Heart right ventricle (tissue), 16 donors: ENCODE measurements at regions not wholly inside any gene's neighbourhood (a gene's known extent, or its start where the extent isn't known, plus 50 kb on each side); places are given as distances from the start of the nearest gene placed in this dataset.

Experiments
- ATAC-seq, 8 donors: fragments of 200-7000 bp; cut with Tn5 transposase; one replicate each; pipeline ENCODE4 v1.9.1; 2020; ENCODE audit warnings: mild to moderate bottlenecking in 8 of 8, moderate library complexity in 8 of 8, moderate number of reproducible peaks in 1 of 8
- DNase-seq, 2 donors: peaks; one replicate each; pipeline ENCODE4 v3.0.0-alpha.2; 2020
- H3K27ac ChIP-seq, 10 donors: fragments of 200-600 bp; sonication (generic) in 2 of 10; one replicate each; pipeline versions ENCODE4 v1.5.0 to v1.8.0; 2020 to 2022; ENCODE audit warnings: mild to moderate bottlenecking in 3 of 10
- H3K27me3 ChIP-seq, 7 donors: fragments of 200-600 bp; one replicate each; pipeline ENCODE4 v1.8.0; 2021 to 2022; ENCODE audit warnings: mild to moderate bottlenecking in 2 of 7
- H3K36me3 ChIP-seq, 9 donors: fragments of 200-600 bp; sonication (generic) in 1 of 9; one replicate each; pipeline versions ENCODE4 v1.5.0 to v1.8.0; 2020 to 2022; ENCODE audit warnings: mild to moderate bottlenecking in 2 of 9
- H3K4me1 ChIP-seq, 9 donors: fragments of 200-600 bp; sonication (generic) in 1 of 9; one replicate each; pipeline versions ENCODE4 v1.5.0 to v1.8.0; 2020 to 2022; ENCODE audit warnings: mild to moderate bottlenecking in 4 of 9
- H3K4me3 ChIP-seq, 10 donors: fragments of 200-600 bp; sonication (generic) in 2 of 10; one replicate each; pipeline versions ENCODE4 v1.5.0 to v1.8.0; 2020 to 2022; ENCODE audit warnings: mild to moderate bottlenecking in 7 of 10, moderate library complexity in 2 of 10
- H3K9me3 ChIP-seq, 11 donors: fragments of 200-600 bp in 10 of 11; sonication (generic) in 2 of 11; one replicate each; pipeline versions ENCODE4 v1.5.0 to v1.8.0; 2013 to 2022; ENCODE audit warnings: mild to moderate bottlenecking in 2 of 11, control low read depth in 1 of 11, moderate library complexity in 1 of 11
- CTCF ChIP-seq, 9 donors: fragments of 200-600 bp; sonication (generic) in 2 of 9; IDR thresholded peaks; one replicate each; pipeline versions ENCODE4 v1.5.0 to v1.8.0; 2021 to 2022; ENCODE audit warnings: antibody characterized with exemption in 9 of 9, mild to moderate bottlenecking in 5 of 9, moderate library complexity in 1 of 9
- WGBS, 2 donors: extraction: QIAGEN DNeasy Blood & Tissue Kit; methylation state at CpG; one replicate each; pipeline ENCODE4 v1.1.7; 2013; ENCODE audit warnings: inconsistent platforms in 1 of 2; 5-methylcytosine and 5-hydroxymethylcytosine counted together
- intact Hi-C, 10 donors: fragments of 100-400 bp; cut with DNase I; formaldehyde crosslinking; loops; one replicate each; pipeline versions ENCODE4 v1.11.1 to v1.14.2; 2022
- donor health status: Arrhythmogenic right ventricular cardiomyopathy.
- donor health status: ischemic (EF 13 %, LVEDD 7.1; RV severe dilation, severe dysfunction).
- donor health status: healthy with polysubstance abuse.
- donor health status: DM: no; HTN: yes; CAD: no.
- donor health status: DM: no; HTN: no; CAD: no.
- donor health status: ischemic (EF 25% LVEDD 6.9; RV normal size, moderate dysfunction).
- donor health status: ischemic (EF 25% LVEDD 5.7; RV mildly dilated, moderate dysfunction).
- donor health status: healthy.
- donor health status: DM: yes; HTN: yes; CAD: no.
- donor health status: Ischemic cardiomyopathy.
- donor health status: ischemic (EF 35%, LVEDD 5.7; RV mildly dilated, moderate dysfunction).
- donor health status: nonischemic (EF 11% LVEDD 7.7; RV severe dilation, severe dysfunction).
- donor health status: DM: yes; HTN: yes; CAD: no.
- donor health status: PGD.
- donor health status: ischemic (EF 29% LVEDD 5.4; RV normal size, mild dysfunction).
- donor health status: nonischemic (EF 23%, LVEDD 6.1; RV moderate dilation, normal function).

GRCh38 chr6:150313781-150314180 is 55.0 kb upstream of the IYD start:
- intact Hi-C loops = no loop called here
- H3K4me1 ChIP-seq = peaks cover 0 to 7% (median 0%) of the 10 kb centered on the region in 9 donors
- peaks cover 0 to 5% (median 0%) of the 10 kb centered on the region in 11 donors for H3K9me3 ChIP-seq
- no peaks in the 10 kb centered on the region for H3K36me3 ChIP-seq
- 49 to 50% methylated on average over 2 of the region's 2 CpGs for WGBS, 2 donors
- DNase-seq (no peak), ATAC-seq (no peak)
- no peak overlapping the region for H3K27ac ChIP-seq
- H3K27me3 ChIP-seq = no peaks in the 10 kb centered on the region
- TF ChIP-seq CTCF (IDR thresholded peaks at IDR 0.05) = no peak
- H3K4me3 ChIP-seq = no peak overlapping the region

DNA sequence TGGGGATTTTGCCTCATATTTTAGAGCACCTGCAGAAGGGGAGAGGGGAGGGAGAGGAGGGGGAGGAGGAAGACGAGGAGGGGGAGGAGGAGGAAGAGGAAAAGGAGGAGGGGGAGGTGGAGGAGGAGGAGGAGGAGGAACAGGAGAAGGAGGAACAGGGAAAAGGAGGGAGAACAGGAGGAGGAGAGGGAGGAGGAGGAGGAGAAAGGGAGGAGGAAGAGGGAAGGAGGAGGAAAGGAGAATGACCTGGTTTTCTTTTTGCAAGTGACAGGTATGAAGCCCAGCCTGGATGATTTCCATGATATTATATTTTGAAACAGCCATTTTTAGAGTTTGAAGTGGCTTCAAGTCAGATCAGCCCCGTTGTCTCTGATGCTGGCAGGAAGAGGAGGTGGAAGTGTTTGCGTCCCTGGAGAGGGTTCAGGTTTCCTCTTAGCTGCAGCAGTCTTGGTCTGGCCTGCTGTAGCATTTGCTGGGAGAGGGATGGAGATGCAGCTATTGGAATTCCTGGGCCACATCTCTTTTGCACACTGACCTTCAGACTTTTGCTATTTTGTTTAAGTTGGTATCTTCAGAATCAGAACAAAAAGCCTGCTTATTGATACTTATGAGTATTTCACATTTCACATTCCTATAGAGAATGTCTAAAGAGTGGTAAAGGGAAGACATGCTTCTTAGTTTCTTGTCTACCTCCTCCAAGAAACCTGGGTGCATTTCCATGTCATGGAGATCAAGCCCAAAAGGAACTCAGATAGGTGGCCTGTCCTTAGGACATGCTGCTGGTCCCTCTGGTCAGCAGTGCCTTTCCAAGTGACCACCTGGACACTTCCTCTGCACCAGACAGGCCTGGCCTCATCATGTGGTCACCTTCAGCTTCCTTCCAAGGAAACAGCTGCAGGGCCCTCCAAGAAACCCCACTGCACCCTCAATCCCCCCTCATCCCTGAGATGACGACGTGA is 54.3 kb upstream of the IYD start:
- Histone ChIP-seq H3K4me3 (no peak overlapping the region), H3K4me1 (peaks cover 0 to 7% (median 0%) of the 10 kb centered on the region in 9 donors), H3K9me3 (peaks cover 0 to 5% (median 0%) of the 10 kb centered on the region in 11 donors), H3K27ac (no peak overlapping the region), H3K27me3 (no peaks in the 10 kb centered on the region), H3K36me3 (no peaks in the 10 kb centered on the region)
- DNase-seq (no peak), ATAC-seq (no peak)
- 51% methylated on average over 5 of the region's 5 CpGs for WGBS, 2 donors
- no peak for TF ChIP-seq CTCF (IDR thresholded peaks at IDR 0.05)
- intact Hi-C loops = no loop called here

DNA sequence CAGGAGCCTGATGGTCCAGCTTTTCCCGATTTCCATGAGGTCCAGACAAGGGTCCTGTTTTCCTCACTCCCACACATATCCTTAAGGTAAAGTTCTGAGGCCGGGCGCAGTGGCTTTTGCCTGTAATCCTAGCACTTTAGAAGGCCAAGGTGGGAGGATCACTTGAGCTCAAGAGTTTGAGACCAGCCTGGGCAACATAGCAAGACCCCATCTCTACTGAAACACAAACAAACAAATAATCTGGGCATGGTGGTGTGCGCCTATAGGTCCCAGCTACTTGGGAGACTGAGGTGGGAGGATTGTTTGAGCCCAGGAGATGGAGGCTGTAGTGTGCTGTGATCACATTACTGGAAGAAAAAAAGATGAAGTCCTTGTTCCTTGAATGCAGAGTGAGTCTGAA is 53.2 kb upstream of the IYD start:
- intact Hi-C loops = no loop called here
- 97% methylated on average over 4 of the region's 4 CpGs for WGBS, 2 donors
- no peak for DNase-seq
- Histone ChIP-seq H3K4me3 (no peak overlapping the region), H3K36me3 (no peaks in the 10 kb centered on the region), H3K9me3 (peaks cover 0 to 5% (median 0%) of the 10 kb centered on the region in 11 donors), H3K27ac (no peak overlapping the region), H3K4me1 (peaks cover 3 to 17% (median 8%) of the 10 kb centered on the region in 9 donors), H3K27me3 (no peaks in the 10 kb centered on the region)
- TF ChIP-seq CTCF (IDR thresholded peaks at IDR 0.05) = no peak
- ATAC-seq = no peak

GRCh38 chr6:150316936-150317335 is 51.9 kb upstream of the IYD start:
- H3K27ac ChIP-seq = no peak overlapping the region
- WGBS, 2 donors = 83 to 93% methylated on average over 5 of the region's 5 CpGs
- H3K9me3 ChIP-seq = peaks cover 0 to 5% (median 0%) of the 10 kb centered on the region in 11 donors
- DNase-seq = no peak
- peaks cover 3 to 27% (median 16%) of the 10 kb centered on the region in 9 donors for H3K4me1 ChIP-seq
- no peaks in the 10 kb centered on the region for H3K36me3 ChIP-seq
- H3K27me3 ChIP-seq = no peaks in the 10 kb centered on the region
- H3K4me3 ChIP-seq = no peak overlapping the region
- intact Hi-C loops = no loop called here
- ATAC-seq = no peak
- no peak for TF ChIP-seq CTCF (IDR thresholded peaks at IDR 0.05)
